ENCODE measurements at regions not wholly inside any gene's neighbourhood (a gene's known extent, or its start where the extent isn't known, plus 50 kb on each side); places are given as distances from the start of the nearest gene placed in this dataset.

GRCh38 chr3:127077068-127077467, 94.2 kb downstream of the PLXNA1 start:
- Histone ChIP-seq H3K36me3 (no peaks in the 10 kb centered on the region), H3K4me3 (no peak overlapping the region), H3K9me3 (ENCODE audit: low read depth) (no peaks in the 10 kb centered on the region), H3K27ac (no peak overlapping the region), H3K27me3 (no peaks in the 10 kb centered on the region), H3K4me1 (ENCODE audit: low read depth) (no peaks in the 10 kb centered on the region)
- DNase-seq (ENCODE audit: low read depth in 1 of 2, low spot score in 1 of 2), result no peak
- no peak for TF ChIP-seq CTCF (IDR thresholded peaks at IDR 0.05; ENCODE audit: low read depth, low read length)

- no peak for DNase-seq (ENCODE audit: low read depth in 1 of 2, low spot score in 1 of 2)
- Histone ChIP-seq H3K36me3 (no peaks in the 10 kb centered on the region), H3K4me3 (no peak overlapping the region), H3K4me1 (ENCODE audit: low read depth) (no peaks in the 10 kb centered on the region), H3K27me3 (no peaks in the 10 kb centered on the region), H3K9me3 (ENCODE audit: low read depth) (no peaks in the 10 kb centered on the region), H3K27ac (no peak overlapping the region)
- no peak for TF ChIP-seq CTCF (IDR thresholded peaks at IDR 0.05; ENCODE audit: low read depth, low read length)
Observed at GRCh38 chr3:127077505-127078064, 94.7 kb downstream of the PLXNA1 start.

GRCh38 chr3:127078626-127079025, 95.7 kb downstream of the PLXNA1 start:
- Histone ChIP-seq H3K27ac (no peak overlapping the region), H3K9me3 (ENCODE audit: low read depth) (no peaks in the 10 kb centered on the region), H3K4me1 (ENCODE audit: low read depth) (no peaks in the 10 kb centered on the region), H3K4me3 (no peak overlapping the region), H3K27me3 (no peaks in the 10 kb centered on the region), H3K36me3 (no peaks in the 10 kb centered on the region)
- no peak for TF ChIP-seq CTCF (IDR thresholded peaks at IDR 0.05; ENCODE audit: low read depth, low read length)
- DNase-seq (ENCODE audit: low read depth in 1 of 2, low spot score in 1 of 2), result no peak

- no peak for TF ChIP-seq CTCF (IDR thresholded peaks at IDR 0.05; ENCODE audit: low read depth, low read length)
- H3K4me3 ChIP-seq, result no peak overlapping the region
- H3K36me3 ChIP-seq, result no peaks in the 10 kb centered on the region
- no peaks in the 10 kb centered on the region for H3K27me3 ChIP-seq
- H3K4me1 ChIP-seq (ENCODE audit: low read depth), result no peaks in the 10 kb centered on the region
- no peak overlapping the region for H3K27ac ChIP-seq
- H3K9me3 ChIP-seq (ENCODE audit: low read depth), result no peaks in the 10 kb centered on the region
- no peak for DNase-seq (ENCODE audit: low read depth in 1 of 2, low spot score in 1 of 2)
Observed at GRCh38 chr3:127079211-127079610, 96.3 kb downstream of the PLXNA1 start.

GRCh38 chr3:127081001-127081720, 98.2 kb downstream of the PLXNA1 start:
- no peaks in the 10 kb centered on the region for H3K36me3 ChIP-seq
- no peaks in the 10 kb centered on the region for H3K9me3 ChIP-seq (ENCODE audit: low read depth)
- no peak for TF ChIP-seq CTCF (IDR thresholded peaks at IDR 0.05; ENCODE audit: low read depth, low read length)
- H3K4me3 ChIP-seq, result no peak overlapping the region
- no peaks in the 10 kb centered on the region for H3K27me3 ChIP-seq
- H3K4me1 ChIP-seq (ENCODE audit: low read depth), result no peaks in the 10 kb centered on the region
- no peak overlapping the region for H3K27ac ChIP-seq
- no peak for DNase-seq (ENCODE audit: low read depth in 1 of 2, low spot score in 1 of 2)
